ENCODE measurements at regions not wholly inside any gene's neighbourhood (a gene's known extent, or its start where the extent isn't known, plus 50 kb on each side); places are given as distances from the start of the nearest gene placed in this dataset.

DNA sequence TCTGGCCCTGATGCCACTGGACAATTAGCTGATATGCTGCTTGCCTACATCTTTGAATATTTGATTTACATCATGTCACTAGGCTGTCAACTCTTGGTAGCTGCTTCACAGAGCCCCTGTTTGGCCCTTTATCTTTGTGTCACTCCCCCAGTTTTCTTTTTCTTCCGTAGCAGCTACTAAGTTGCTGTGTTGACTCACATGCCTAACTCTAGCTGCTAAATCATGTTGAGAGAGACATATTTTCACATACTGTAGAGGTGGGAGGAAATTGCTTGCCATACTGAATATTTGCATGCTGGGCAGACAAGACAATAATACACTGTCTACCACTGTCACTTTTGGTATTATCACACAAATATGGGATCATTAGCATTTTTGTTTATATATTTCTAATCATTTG lies 147.1 kb upstream of the NOVA1 start:
- TF ChIP-seq YY1 (IDR thresholded peaks at IDR 0.05; ENCODE audit: insufficient read depth, insufficient read length) (no peak), ZNF274 (IDR thresholded peaks at IDR 0.05; ENCODE audit: low read depth, low read length) (no peak)
